ENCODE measurements at regions not wholly inside any gene's neighbourhood (a gene's known extent, or its start where the extent isn't known, plus 50 kb on each side); places are given as distances from the start of the nearest gene placed in this dataset.

DNA sequence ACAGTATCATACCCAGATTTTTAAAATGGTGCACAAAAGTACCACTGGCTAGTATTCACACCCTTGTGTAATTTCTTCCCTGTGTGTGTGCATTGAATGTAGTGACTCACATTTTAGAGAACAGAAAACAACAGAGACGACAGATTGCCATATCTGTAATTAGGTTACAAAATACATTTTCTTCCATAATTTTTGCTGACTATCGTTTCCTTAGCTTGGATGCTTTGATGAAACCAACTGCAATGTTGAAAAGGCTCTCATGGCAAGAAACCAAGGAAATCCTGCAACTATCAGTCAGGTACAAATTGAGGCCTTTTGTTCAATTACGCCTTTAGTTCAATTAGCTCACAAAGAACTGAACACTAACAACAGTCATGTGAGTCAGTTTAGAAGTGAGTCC is 484.4 kb downstream of the ZNF804A start:
- TF ChIP-seq CBX3 (IDR thresholded peaks at IDR 0.05; ENCODE audit: low read depth), result no peak
- TF ChIP-seq, protein P1, sequence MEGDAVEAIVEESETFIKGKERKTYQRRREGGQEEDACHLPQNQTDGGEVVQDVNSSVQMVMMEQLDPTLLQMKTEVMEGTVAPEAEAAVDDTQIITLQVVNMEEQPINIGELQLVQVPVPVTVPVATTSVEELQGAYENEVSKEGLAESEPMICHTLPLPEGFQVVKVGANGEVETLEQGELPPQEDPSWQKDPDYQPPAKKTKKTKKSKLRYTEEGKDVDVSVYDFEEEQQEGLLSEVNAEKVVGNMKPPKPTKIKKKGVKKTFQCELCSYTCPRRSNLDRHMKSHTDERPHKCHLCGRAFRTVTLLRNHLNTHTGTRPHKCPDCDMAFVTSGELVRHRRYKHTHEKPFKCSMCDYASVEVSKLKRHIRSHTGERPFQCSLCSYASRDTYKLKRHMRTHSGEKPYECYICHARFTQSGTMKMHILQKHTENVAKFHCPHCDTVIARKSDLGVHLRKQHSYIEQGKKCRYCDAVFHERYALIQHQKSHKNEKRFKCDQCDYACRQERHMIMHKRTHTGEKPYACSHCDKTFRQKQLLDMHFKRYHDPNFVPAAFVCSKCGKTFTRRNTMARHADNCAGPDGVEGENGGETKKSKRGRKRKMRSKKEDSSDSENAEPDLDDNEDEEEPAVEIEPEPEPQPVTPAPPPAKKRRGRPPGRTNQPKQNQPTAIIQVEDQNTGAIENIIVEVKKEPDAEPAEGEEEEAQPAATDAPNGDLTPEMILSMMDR (IDR thresholded peaks at IDR 0.05 in 2 of 3, conservative IDR thresholded peaks at IDR 0.05 in 1 of 3; ENCODE audit: borderline replicate concordance in 1 of 3, insufficient read depth in 1 of 3, low read depth in 2 of 3, low read length in 2 of 3), result no peak
- TF ChIP-seq JUND (IDR thresholded peaks at IDR 0.05), result no peak
- no peak for TF ChIP-seq EZH2 (IDR thresholded peaks at IDR 0.05)
- TF ChIP-seq CEBPB (IDR thresholded peaks at IDR 0.05; ENCODE audit: low read depth), result no peak
- no peak for TF ChIP-seq SP1 (IDR thresholded peaks at IDR 0.05; ENCODE audit: low read depth)
- no peak for TF ChIP-seq RAD21 (IDR thresholded peaks at IDR 0.05; ENCODE audit: low read depth)
- TF ChIP-seq EZH2phosphoT487 (IDR thresholded peaks at IDR 0.05; ENCODE audit: borderline replicate concordance), result no peak
- no peak for TF ChIP-seq YY1 (IDR thresholded peaks at IDR 0.05; ENCODE audit: extremely low read depth, insufficient replicate concordance, low read depth, low read length)
- TF ChIP-seq EGR1 (IDR thresholded peaks at IDR 0.05; ENCODE audit: low read depth), result no peak
- no peak for TF ChIP-seq ZBTB33 (IDR thresholded peaks at IDR 0.05; ENCODE audit: extremely low read depth, insufficient replicate concordance, low read length)
- no peak for TF ChIP-seq ATF3 (IDR thresholded peaks at IDR 0.05)

All from HCT116 (cell line).